H1 (cell line): ENCODE measurements at regions not wholly inside any gene's neighbourhood (a gene's known extent, or its start where the extent isn't known, plus 50 kb on each side); places are given as distances from the start of the nearest gene placed in this dataset.

ENCODE experiments used
- CTCF ChIA-PET: fragments of 300-600 bp; sonication (Branson Sonifier 250); formaldehyde crosslinking; loops from one replicate; lab custom pipeline; 2021; ENCODE audit not compliant: partially characterized antibody; lab: Charles Lee
- POLR2A ChIA-PET: fragments of 300-600 bp; sonication (Branson Sonifier 250); formaldehyde crosslinking; loops from one replicate; lab custom pipeline; 2021; ENCODE audit warnings: inconsistent platforms; ENCODE audit not compliant: partially characterized antibody; lab: Charles Lee
- DNase-seq, 2 experiments: peaks; one replicate each; pipeline versions ENCODE4 v3.0.0 to v3.0.0-alpha.2; 2010 to 2022; ENCODE audit warnings: low spot score in 2 of 2, low read depth in 1 of 2, mixed read lengths in 1 of 2
- FAIRE-seq: peaks from 2 replicates; lab custom pipeline; 2011; peaks lifted over from hg19 to GRCh38; lab: Jason Lieb, UNC
- H2AFZ ChIP-seq: 2 replicates; pipeline ENCODE4 v1.8.1; 2012; ENCODE audit warnings: low read length, inconsistent platforms
- H2AK5ac ChIP-seq: 2 replicates; pipeline ENCODE4 v1.6.1; 2013; ENCODE audit warnings: low read depth, low read length
- H2BK120ac ChIP-seq: replicated peaks from 2 replicates; pipeline ENCODE3; 2013; ENCODE audit warnings: low read depth, low read length, inconsistent platforms
- H2BK12ac ChIP-seq: 2 replicates; pipeline ENCODE4 v1.6.1; 2013; ENCODE audit warnings: low read depth, low read length
- H2BK15ac ChIP-seq: 2 replicates; pipeline ENCODE4 v1.6.1; 2013; ENCODE audit warnings: low read length
- H2BK20ac ChIP-seq: 2 replicates; pipeline ENCODE4 v1.6.1; 2013; ENCODE audit warnings: low read length
- H2BK5ac ChIP-seq: 2 replicates; pipeline ENCODE4 v1.6.1; 2013; ENCODE audit warnings: low read depth, low read length
- H3K14ac ChIP-seq: 2 replicates; pipeline ENCODE4 v1.6.1; 2013; ENCODE audit warnings: inconsistent platforms; ENCODE audit not compliant: insufficient read length
- H3K18ac ChIP-seq: 2 replicates; pipeline ENCODE4 v1.6.1; 2013; ENCODE audit warnings: low read length; ENCODE audit errors: extremely low read depth
- H3K23ac ChIP-seq: 2 replicates; pipeline ENCODE4 v1.6.1; 2013; ENCODE audit warnings: inconsistent platforms; ENCODE audit not compliant: insufficient read length
- H3K23me2 ChIP-seq: 2 replicates; pipeline ENCODE4 v1.6.1; 2013; ENCODE audit warnings: low read depth, low read length
- H3K27ac ChIP-seq: 2 replicates; pipeline ENCODE4 v1.6.1; 2011; ENCODE audit warnings: low read depth, low read length, inconsistent platforms
- H3K27me3 ChIP-seq, 4 experiments: replicated peaks in 1 of 4; 1 replicate in 1 of 4; 2 replicates in 3 of 4; pipeline versions ENCODE4 v1.6.1 to v1.8.1; 2011 to 2013; ENCODE audit warnings: low read length in 3 of 4, mild to moderate bottlenecking in 3 of 4, inconsistent platforms in 2 of 4, mixed read lengths in 2 of 4, moderate library complexity in 1 of 4; ENCODE audit not compliant: control insufficient read depth in 3 of 4, insufficient read depth in 3 of 4; ENCODE audit errors: extremely low read depth in 1 of 4
- H3K36me3 ChIP-seq, 4 experiments: 2 replicates each; pipeline versions ENCODE4 v1.6.1 to v1.8.1; 2011 to 2013; ENCODE audit warnings: mild to moderate bottlenecking in 4 of 4, low read length in 3 of 4, moderate library complexity in 2 of 4, control low read depth in 1 of 4, inconsistent platforms in 1 of 4; ENCODE audit not compliant: insufficient read depth in 4 of 4, control insufficient read depth in 2 of 4
- H3K4ac ChIP-seq: replicated peaks from 2 replicates; pipeline ENCODE3; 2013; ENCODE audit warnings: low read length, low read depth, mixed read lengths, inconsistent platforms; ENCODE audit not compliant: insufficient read length
- H3K4me1 ChIP-seq, 4 experiments: replicated peaks in 1 of 4; 1 replicate in 1 of 4; 2 replicates in 3 of 4; pipeline versions ENCODE4 v1.6.1 to v1.8.1; 2011 to 2013; ENCODE audit warnings: low read length in 3 of 4, inconsistent platforms in 2 of 4, mixed read lengths in 1 of 4; ENCODE audit not compliant: insufficient read depth in 4 of 4, control insufficient read depth in 3 of 4
- H3K4me2 ChIP-seq, 2 experiments: 2 replicates each; pipeline versions ENCODE4 v1.6.1 to v1.8.1; 2011 to 2013; ENCODE audit warnings: low read depth in 2 of 2, low read length in 2 of 2, control low read depth in 1 of 2, inconsistent platforms in 1 of 2, mild to moderate bottlenecking in 1 of 2; ENCODE audit not compliant: insufficient read depth in 1 of 2
- H3K4me3 ChIP-seq, 4 experiments: fragments of 200-600, 300-600 bp in 1 of 4; sonication (generic), shearing (Covaris generic), sonication (Bioruptor Twin) in 1 of 4; 2 replicates each; pipeline versions ENCODE4 v1.5.1 to v1.8.1; 2011 to 2016; ENCODE audit warnings: low read length in 4 of 4, low read depth in 3 of 4, control low read depth in 2 of 4, inconsistent platforms in 2 of 4, mild to moderate bottlenecking in 2 of 4, mixed read lengths in 1 of 4, moderate library complexity in 1 of 4; ENCODE audit not compliant: insufficient read depth in 2 of 4; ENCODE audit errors: extremely low read depth in 1 of 4
- H3K56ac ChIP-seq: replicated peaks from 2 replicates; pipeline ENCODE3; 2013; ENCODE audit warnings: low read depth, mild to moderate bottlenecking, mixed read lengths, low read length, inconsistent platforms; ENCODE audit not compliant: insufficient read length
- H3K79me1 ChIP-seq: 2 replicates; pipeline ENCODE4 v1.6.1; 2013; ENCODE audit warnings: low read depth, low read length, control low read depth
- H3K79me2 ChIP-seq, 2 experiments: 2 replicates each; pipeline versions ENCODE4 v1.6.1 to v1.8.1; 2012 to 2013; ENCODE audit warnings: low read length in 2 of 2, mild to moderate bottlenecking in 2 of 2, inconsistent platforms in 1 of 2; ENCODE audit not compliant: insufficient read depth in 2 of 2, control insufficient read depth in 1 of 2
- H3K9ac ChIP-seq, 4 experiments: replicated peaks in 1 of 4; 1 replicate in 1 of 4; 2 replicates in 3 of 4; pipeline versions ENCODE4 v1.6.1 to v1.8.1; 2011 to 2013; ENCODE audit warnings: low read depth in 3 of 4, low read length in 3 of 4, control low read depth in 2 of 4, mild to moderate bottlenecking in 2 of 4, moderate library complexity in 2 of 4, inconsistent platforms in 1 of 4; ENCODE audit errors: extremely low read depth in 1 of 4
- H3K9me3 ChIP-seq, 2 experiments: 2 replicates each; pipeline versions ENCODE4 v1.6.1 to v1.8.1; 2012 to 2013; ENCODE audit warnings: mild to moderate bottlenecking in 2 of 2, moderate library complexity in 2 of 2, control low read depth in 1 of 2, inconsistent platforms in 1 of 2, low read depth in 1 of 2, low read length in 1 of 2, mixed read lengths in 1 of 2; ENCODE audit not compliant: insufficient read depth in 2 of 2
- H4K20me1 ChIP-seq, 2 experiments: replicated peaks in 1 of 2; 2 replicates each; pipeline versions ENCODE3 to v1.8.1; 2011 to 2013; ENCODE audit warnings: inconsistent platforms in 2 of 2, low read length in 2 of 2, mild to moderate bottlenecking in 1 of 2; ENCODE audit not compliant: insufficient read depth in 2 of 2, control insufficient read depth in 1 of 2
- H4K5ac ChIP-seq: 2 replicates; pipeline ENCODE4 v1.6.1; 2013; ENCODE audit warnings: low read length, low read depth, mixed read lengths, inconsistent platforms; ENCODE audit not compliant: insufficient read length
- H4K8ac ChIP-seq: 2 replicates; pipeline ENCODE4 v1.8.0; 2013; ENCODE audit warnings: mild to moderate bottlenecking, moderate library complexity, low read length, inconsistent platforms; ENCODE audit not compliant: insufficient read depth; ENCODE audit errors: extremely low read depth
- H4K91ac ChIP-seq: replicated peaks from 2 replicates; pipeline ENCODE3; 2013; ENCODE audit warnings: low read length, mixed read lengths, inconsistent platforms; ENCODE audit not compliant: insufficient read length
- ATF2 ChIP-seq: IDR thresholded peaks from 2 replicates; pipeline ENCODE4 v1.6.1; 2012; ENCODE audit warnings: low read length, inconsistent platforms
- CTBP2 ChIP-seq: IDR thresholded peaks from 2 replicates; pipeline ENCODE4 v1.7.0; 2011; ENCODE audit warnings: borderline replicate concordance, mild to moderate bottlenecking, moderate library complexity, mixed read lengths, low read length; ENCODE audit not compliant: insufficient read depth, insufficient read length
- NRF1 ChIP-seq: IDR thresholded peaks from 2 replicates; pipeline ENCODE4 v1.6.1; 2011; ENCODE audit warnings: mild to moderate bottlenecking, low read depth, low read length, improper control_type of control experiment
- RNF2 ChIP-seq: fragments of 200-900, 300-1000 bp; sonication (generic); IDR thresholded peaks from 2 replicates; pipeline ENCODE4 v1.7.1; 2016; ENCODE audit warnings: borderline replicate concordance, low read depth, mild to moderate bottlenecking, antibody characterized with exemption, low read length; ENCODE audit not compliant: poor library complexity, severe bottlenecking; ENCODE audit errors: missing control alignments
- SIX5 ChIP-seq: IDR thresholded peaks from 2 replicates; pipeline ENCODE4 v1.6.1; 2011; ENCODE audit warnings: mild to moderate bottlenecking, low read depth, low read length
- SP1 ChIP-seq: IDR thresholded peaks from 2 replicates; pipeline ENCODE4 v1.6.1; 2011; ENCODE audit warnings: low read depth, low read length
- TAF1 ChIP-seq: IDR thresholded peaks from 2 replicates; pipeline ENCODE4 v1.6.1; 2011; ENCODE audit warnings: mild to moderate bottlenecking, low read depth, low read length
- TEAD4 ChIP-seq: IDR thresholded peaks from 2 replicates; pipeline ENCODE4 v1.6.1; 2012; ENCODE audit warnings: low read depth, low read length, inconsistent platforms, mixed read lengths
- WGBS, 2 experiments: shearing (Covaris generic) in 1 of 2; methylation state at CpG; one replicate each; pipeline versions ENCODE4 v1.1.6 to v1.1.7; 2013 to 2015; ENCODE audit warnings: low lambda C conversion rate in 2 of 2, mixed read lengths in 2 of 2, inconsistent platforms in 1 of 2, low coverage in 1 of 2, missing lambda C conversion rate in 1 of 2; ENCODE audit not compliant: insufficient replicate concordance in 2 of 2, insufficient coverage in 1 of 2, insufficient read length in 1 of 2; ENCODE audit errors: extremely low coverage in 1 of 2, missing lambda C conversion rate in 1 of 2; 5-methylcytosine and 5-hydroxymethylcytosine counted together

DNA sequence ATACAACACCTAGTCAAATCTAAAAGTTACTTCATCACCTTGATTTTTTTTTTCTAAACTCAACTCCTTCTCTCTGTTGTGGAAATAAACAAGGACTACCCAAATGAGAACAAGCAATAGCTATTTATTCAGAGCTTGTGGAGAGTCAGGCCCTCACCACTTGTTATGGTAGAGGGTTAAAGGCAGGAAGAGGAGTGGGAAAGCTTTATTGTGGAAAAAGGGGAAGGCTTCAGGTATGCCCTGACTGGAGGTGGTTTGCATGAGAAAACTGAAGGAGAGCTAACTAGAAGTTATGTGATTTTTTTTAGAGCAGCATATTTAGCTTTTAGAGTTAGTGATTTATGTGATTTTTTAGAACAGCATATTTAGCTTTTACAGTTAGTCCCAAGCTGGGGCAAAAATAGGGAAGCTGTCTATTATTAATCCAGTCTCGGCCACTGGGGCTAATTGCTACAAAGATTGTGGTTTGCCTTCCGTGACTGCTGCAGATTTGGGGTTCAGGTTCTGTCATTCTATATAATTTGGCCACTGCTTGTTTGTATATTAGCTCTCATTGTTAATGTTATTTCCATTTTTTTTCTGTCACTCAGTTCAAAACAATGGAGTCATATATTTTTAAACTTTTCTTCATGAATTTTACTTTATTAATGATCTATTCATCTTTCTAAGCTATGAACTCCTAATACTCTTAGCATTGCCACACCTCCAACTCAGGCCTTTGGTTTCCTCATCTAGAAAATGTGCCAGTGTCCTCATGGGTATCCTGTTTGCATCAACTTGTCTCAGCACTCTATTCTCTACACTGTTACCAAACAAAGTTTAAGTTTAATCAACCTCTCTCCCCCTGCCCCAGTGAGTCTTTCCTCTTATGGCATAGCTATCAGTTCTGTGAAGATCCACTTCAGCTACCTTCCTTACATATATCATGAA, 713.0 kb downstream of the BRINP3 start:
- Histone ChIP-seq H4K8ac (no peak overlapping the region), H3K27ac (no peak overlapping the region), H3K56ac (no peak overlapping the region), H2BK15ac (no peak overlapping the region), H4K20me1 (no peaks in the 10 kb centered on the region), H2AFZ (peak overlapping the region; percentile 46; the same call in 1 of the 2 replicates), H3K18ac (no peak overlapping the region), H3K9ac (no peak overlapping the region), H2BK20ac (no peak overlapping the region), H3K36me3 (no peaks in the 10 kb centered on the region), H3K9me3 (no peaks in the 10 kb centered on the region), H3K23me2 (no peaks in the 10 kb centered on the region), H2BK12ac (no peak overlapping the region), H3K14ac (no peak overlapping the region), H3K79me1 (no peaks in the 10 kb centered on the region), H2AK5ac (no peak overlapping the region), H3K27me3 (no peaks in the 10 kb centered on the region), H3K4me1 (peaks cover 0 to 2% (median 0%) of the 10 kb centered on the region in 4 experiments; a peak in 1 of 7 replicates), H3K4me3 (no peak overlapping the region), H2BK5ac (no peak overlapping the region), H3K23ac (no peak overlapping the region), H3K4me2 (no peak overlapping the region), H4K91ac (no peak overlapping the region), H3K4ac (no peak overlapping the region), H3K79me2 (no peaks in the 10 kb centered on the region), H4K5ac (no peak overlapping the region), H2BK120ac (no peak overlapping the region)
- DNase-seq (no peak), FAIRE-seq (no peak)
- WGBS, 2 experiments: 100% methylated on average over 2 of the region's 2 CpGs; no CpG with 5 or more reads in 1 of the 2 experiments
- ChIA-PET POLR2A (no interaction called here), CTCF (interaction anchor here (0.8 to 1.2 kb wide), 2 partner anchors 32 to 40 kb away, joined by 3 to 4 read pairs; no protein-coding TSS in a partner anchor)
- TF ChIP-seq TAF1 (no peak), SIX5 (no peak), SP1 (no peak), RNF2 (no peak), CTBP2 (no peak), NRF1 (no peak), TEAD4 (no peak), ATF2 (no peak)
